ENCODE measurements at regions not wholly inside any gene's neighbourhood (a gene's known extent, or its start where the extent isn't known, plus 50 kb on each side); places are given as distances from the start of the nearest gene placed in this dataset.

DNA sequence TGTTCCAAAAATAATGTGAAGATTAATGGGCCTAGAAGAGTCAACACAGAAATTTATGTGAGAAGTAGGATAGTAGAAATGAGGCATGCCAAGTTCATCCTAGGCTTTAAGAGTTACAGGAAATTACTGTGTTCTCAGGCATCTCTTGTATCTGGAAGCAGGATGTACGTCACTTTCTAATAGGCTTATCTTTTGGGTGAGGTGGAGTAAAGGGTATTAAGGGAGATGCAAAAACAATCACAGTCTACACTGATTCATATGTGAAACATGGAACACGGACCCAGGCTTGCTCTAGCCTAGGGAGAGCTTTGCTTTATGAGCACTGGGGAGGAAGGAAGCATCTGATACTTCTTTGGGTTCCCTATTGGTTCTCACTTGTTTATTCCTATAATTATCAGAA lies 84.5 kb upstream of the RGS4 start:
- TF ChIP-seq PAX5 (IDR thresholded peaks at IDR 0.05; ENCODE audit: insufficient read depth, low read length, severe bottlenecking) (no peak), POLR2AphosphoS5 (IDR thresholded peaks at IDR 0.05; ENCODE audit: low read depth, low read length) (no peak)
